Karpas-422 (cell line): ENCODE measurements at regions not wholly inside any gene's neighbourhood (a gene's known extent, or its start where the extent isn't known, plus 50 kb on each side); places are given as distances from the start of the nearest gene placed in this dataset. TPM values are rescaled to one million over a fixed set of nuclear protein-coding genes. Genes with fewer than 3 reads are reported as not detected.
"Not testable (repeated sequence)": the region's sequence is repeated elsewhere in the genome, so short reads cannot be mapped to it uniquely, and the experiment has no call there.

Experiments used
- DNase-seq: peaks from one replicate; pipeline ENCODE4 v3.0.0-alpha.2; 2015
- H2AFZ ChIP-seq: fragments of 200-600 bp; sonication (generic); 2 replicates; pipeline ENCODE4 v1.6.1; 2014; ENCODE audit warnings: antibody characterized with exemption, low read length, mixed read lengths
- H3K27ac ChIP-seq: fragments of 200-600 bp; sonication (generic); 2 replicates; pipeline ENCODE4 v1.5.1; 2014; ENCODE audit warnings: mild to moderate bottlenecking, low read length, moderate library complexity
- H3K27me3 ChIP-seq: fragments of 200-600 bp; sonication (generic); 2 replicates; pipeline ENCODE4 v1.6.1; 2014; ENCODE audit warnings: low read length, mixed read lengths
- H3K36me3 ChIP-seq: fragments of 200-600 bp; sonication (generic); 2 replicates; pipeline ENCODE4 v1.6.1; 2014; ENCODE audit warnings: low read length, mixed read lengths; ENCODE audit not compliant: insufficient read depth
- H3K4me1 ChIP-seq: fragments of 200-600 bp; sonication (generic); 2 replicates; pipeline ENCODE4 v1.6.1; 2014; ENCODE audit warnings: mild to moderate bottlenecking, low read length, mixed read lengths
- H3K4me2 ChIP-seq: fragments of 200-600 bp; sonication (generic); 2 replicates; pipeline ENCODE4 v1.6.1; 2014; ENCODE audit warnings: low read length, low read depth, mild to moderate bottlenecking; ENCODE audit not compliant: poor library complexity, severe bottlenecking
- H3K4me3 ChIP-seq: fragments of 200-600 bp; sonication (generic); 2 replicates; pipeline ENCODE4 v1.5.1; 2014; ENCODE audit warnings: mild to moderate bottlenecking, antibody characterized with exemption, low read length, mixed read lengths
- H3K79me2 ChIP-seq: fragments of 200-600 bp; sonication (generic); 2 replicates; pipeline ENCODE4 v1.6.1; 2014; ENCODE audit warnings: mild to moderate bottlenecking, low read length, mixed read lengths
- H3K9ac ChIP-seq: fragments of 200-600 bp; sonication (generic); 2 replicates; pipeline ENCODE4 v1.6.0; 2014; ENCODE audit warnings: low read length
- H3K9me2 ChIP-seq: fragments of 200-600 bp; sonication (generic), shearing (Covaris generic); replicated peaks from 2 replicates; pipeline ENCODE4 v1.6.0; 2014; ENCODE audit warnings: mild to moderate bottlenecking, low read length, moderate library complexity; ENCODE audit not compliant: insufficient read depth
- H3K9me3 ChIP-seq: fragments of 300-700, 200-600 bp; sonication (generic); 2 replicates; pipeline ENCODE4 v1.6.1; 2014; ENCODE audit warnings: low read length, mixed read lengths
- H4K20me1 ChIP-seq: fragments of 200-600 bp; sonication (generic); 2 replicates; pipeline ENCODE4 v1.6.1; 2014; ENCODE audit warnings: mild to moderate bottlenecking, antibody characterized with exemption, low read length, low read depth; ENCODE audit not compliant: insufficient read depth
- small RNA-seq: library from RNA; depleted of rRNA; stranded (forward); fragments of <200 nt; gene quantifications from one replicate; pipeline ENCODE3, GENCODE V24; 2014

- Histone ChIP-seq H3K9me3 (peaks cover 13% of the 10 kb centered on the region), H3K9ac (no peak overlapping the region), H3K27me3 (no peaks in the 10 kb centered on the region), H3K4me1 (no peaks in the 10 kb centered on the region), H3K27ac (no peak overlapping the region), H3K9me2 (no peaks in the 10 kb centered on the region), H3K79me2 (no peaks in the 10 kb centered on the region), H4K20me1 (no peaks in the 10 kb centered on the region), H3K4me2 (no peak overlapping the region), H2AFZ (no peak overlapping the region), H3K36me3 (no peaks in the 10 kb centered on the region), H3K4me3 (no peak overlapping the region)
- peak; percentile 44 for DNase-seq
These were observed 69.6 kb upstream of the CXorf66 start for GRCh38 chrX:140034916-140035315.

GRCh38 chrX:140022482-140022881 is 57.2 kb upstream of the CXorf66 start:
- Histone ChIP-seq H3K9me2 (no peaks in the 10 kb centered on the region), H3K27me3 (no peaks in the 10 kb centered on the region), H3K9ac (no peak overlapping the region), H3K4me1 (no peaks in the 10 kb centered on the region), H2AFZ (no peak overlapping the region), H3K36me3 (no peaks in the 10 kb centered on the region), H3K27ac (no peak overlapping the region), H4K20me1 (no peaks in the 10 kb centered on the region), H3K79me2 (no peaks in the 10 kb centered on the region), H3K4me2 (no peak overlapping the region), H3K9me3 (no peaks in the 10 kb centered on the region), H3K4me3 (no peak overlapping the region)
- no peak for DNase-seq

GRCh38 chrX:140019134-140019533 is 53.8 kb upstream of the CXorf66 start:
- H3K4me3 ChIP-seq, H3K27ac ChIP-seq, DNase-seq, H3K9me3 ChIP-seq, H3K36me3 ChIP-seq, H3K79me2 ChIP-seq, H3K4me2 ChIP-seq, H3K27me3 ChIP-seq, H3K9ac ChIP-seq, H2AFZ ChIP-seq, H3K9me2 ChIP-seq, H4K20me1 ChIP-seq, H3K4me1 ChIP-seq: not testable (repeated sequence)

Small RNA genes in the stretch of these regions (small RNA-seq; reads per million reads assigned to genes)
- gene RN7SL727P, result not detected
